Activated CD8-positive, alpha-beta T cell treated with anti-CD3 and anti-CD28 coated beads for 36 hours (primary cell): ENCODE measurements at regions not wholly inside any gene's neighbourhood (a gene's known extent, or its start where the extent isn't known, plus 50 kb on each side); places are given as distances from the start of the nearest gene placed in this dataset.

Source experiments
- ATAC-seq: fragments of 200-7000 bp; cut with Tn5 transposase; one replicate; pipeline ENCODE4 v1.10.0; 2021; ENCODE audit warnings: mild to moderate bottlenecking, moderate library complexity
- CTCF ChIA-PET: fragments of 350-600 bp; sonication (Branson Sonifier 250); formaldehyde crosslinking; loops from one replicate; lab custom pipeline; 2021; ENCODE audit warnings: antibody characterized with exemption; lab: Charles Lee
- POLR2A ChIA-PET: fragments of 350-600 bp; sonication (Branson Sonifier 250); formaldehyde crosslinking; loops from one replicate; lab custom pipeline; 2021; ENCODE audit warnings: antibody characterized with exemption; lab: Charles Lee
- DNase-seq: peaks from one replicate; pipeline ENCODE4 v3.0.0-alpha.2; 2020
- H3K27ac Mint-ChIP-seq: one replicate; pipeline ENCODE4 v1.8.0; 2021; ENCODE audit warnings: mild to moderate bottlenecking, mixed read lengths
- H3K27me3 Mint-ChIP-seq: one replicate; pipeline ENCODE4 v1.8.0; 2021; ENCODE audit warnings: mixed read lengths
- H3K36me3 Mint-ChIP-seq: one replicate; pipeline ENCODE4 v1.8.0; 2021; ENCODE audit warnings: low read depth, mixed read lengths
- H3K4me1 Mint-ChIP-seq: one replicate; pipeline ENCODE4 v1.8.0; 2021; ENCODE audit warnings: low read depth, mixed read lengths
- H3K4me3 Mint-ChIP-seq: one replicate; pipeline ENCODE4 v1.8.0; 2021; ENCODE audit warnings: mild to moderate bottlenecking, moderate library complexity, mixed read lengths
- H3K9me3 Mint-ChIP-seq: one replicate; pipeline ENCODE4 v1.8.0; 2021; ENCODE audit warnings: mixed read lengths
- intact Hi-C: fragments of 100-400 bp; cut with micrococcal nuclease; formaldehyde crosslinking; loops from one replicate; pipeline ENCODE4 v1.10.0; 2022
- TF ChIP-seq, protein P1 (sequence below): fragments of 200-600 bp; IDR thresholded peaks from one replicate; pipeline ENCODE4 v1.8.0; 2022; ENCODE audit warnings: antibody characterized with exemption, mild to moderate bottlenecking

DNA sequence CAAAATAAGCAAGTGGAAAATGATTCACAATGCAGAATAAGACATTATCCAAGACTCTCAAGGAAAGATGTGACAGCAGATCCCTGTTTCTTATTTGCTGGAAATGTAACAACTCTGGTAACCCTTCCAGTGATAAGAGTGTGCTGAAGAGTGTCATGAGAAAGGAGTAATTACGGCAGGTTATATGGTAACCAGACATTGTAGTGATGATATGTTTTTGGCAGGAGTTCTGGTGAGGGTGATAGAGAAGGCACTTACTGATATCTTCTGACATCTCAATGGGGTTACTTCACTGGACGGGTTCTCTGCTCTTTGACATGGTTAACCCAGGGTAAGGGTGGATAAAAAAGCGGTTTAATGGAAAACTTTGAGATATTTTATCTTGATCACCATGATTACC is 1270.9 kb downstream of the CDH11 start:
- H3K27me3 Mint-ChIP-seq, result no peaks in the 10 kb centered on the region
- intact Hi-C loops, result no loop called here
- TF ChIP-seq, protein P1, sequence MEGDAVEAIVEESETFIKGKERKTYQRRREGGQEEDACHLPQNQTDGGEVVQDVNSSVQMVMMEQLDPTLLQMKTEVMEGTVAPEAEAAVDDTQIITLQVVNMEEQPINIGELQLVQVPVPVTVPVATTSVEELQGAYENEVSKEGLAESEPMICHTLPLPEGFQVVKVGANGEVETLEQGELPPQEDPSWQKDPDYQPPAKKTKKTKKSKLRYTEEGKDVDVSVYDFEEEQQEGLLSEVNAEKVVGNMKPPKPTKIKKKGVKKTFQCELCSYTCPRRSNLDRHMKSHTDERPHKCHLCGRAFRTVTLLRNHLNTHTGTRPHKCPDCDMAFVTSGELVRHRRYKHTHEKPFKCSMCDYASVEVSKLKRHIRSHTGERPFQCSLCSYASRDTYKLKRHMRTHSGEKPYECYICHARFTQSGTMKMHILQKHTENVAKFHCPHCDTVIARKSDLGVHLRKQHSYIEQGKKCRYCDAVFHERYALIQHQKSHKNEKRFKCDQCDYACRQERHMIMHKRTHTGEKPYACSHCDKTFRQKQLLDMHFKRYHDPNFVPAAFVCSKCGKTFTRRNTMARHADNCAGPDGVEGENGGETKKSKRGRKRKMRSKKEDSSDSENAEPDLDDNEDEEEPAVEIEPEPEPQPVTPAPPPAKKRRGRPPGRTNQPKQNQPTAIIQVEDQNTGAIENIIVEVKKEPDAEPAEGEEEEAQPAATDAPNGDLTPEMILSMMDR, result no peak
- ChIA-PET POLR2A (no interaction called here), CTCF (no interaction called here)
- peaks cover 23% of the 10 kb centered on the region for H3K9me3 Mint-ChIP-seq
- ATAC-seq (no peak), DNase-seq (no peak)
- H3K36me3 Mint-ChIP-seq, result no peaks in the 10 kb centered on the region
- H3K4me1 Mint-ChIP-seq, result no peaks in the 10 kb centered on the region
- no peak overlapping the region for H3K27ac Mint-ChIP-seq
- H3K4me3 Mint-ChIP-seq, result no peak overlapping the region

DNA sequence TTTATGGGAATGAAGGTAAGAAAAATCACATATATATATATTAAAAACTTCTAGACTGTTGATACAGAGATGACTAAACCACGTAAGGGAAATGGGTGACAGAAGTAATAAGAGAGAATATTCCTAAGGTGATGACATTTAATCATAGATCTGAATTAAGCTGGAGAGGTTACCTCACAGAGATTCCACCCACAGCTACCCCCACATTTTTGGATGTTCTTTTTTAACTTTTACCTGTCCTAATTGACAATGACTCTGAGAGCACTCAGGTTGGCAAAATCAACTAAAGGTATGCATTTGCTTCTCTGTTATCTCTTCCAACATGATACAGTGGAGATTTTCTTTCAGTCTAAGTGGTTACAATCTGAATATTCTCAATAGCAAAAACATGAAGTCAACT is 1280.6 kb downstream of the CDH11 start:
- H3K27me3 Mint-ChIP-seq, result no peaks in the 10 kb centered on the region
- peaks cover 34% of the 10 kb centered on the region for H3K9me3 Mint-ChIP-seq
- H3K27ac Mint-ChIP-seq, result no peak overlapping the region
- intact Hi-C loops, result no loop called here
- CTCF ChIA-PET, result no interaction called here
- DNase-seq, result no peak
- H3K4me3 Mint-ChIP-seq, result no peak overlapping the region
- no peaks in the 10 kb centered on the region for H3K36me3 Mint-ChIP-seq
- no peaks in the 10 kb centered on the region for H3K4me1 Mint-ChIP-seq
- TF ChIP-seq, protein P1, result no peak
- POLR2A ChIA-PET, result no interaction called here
- no peak for ATAC-seq

DNA sequence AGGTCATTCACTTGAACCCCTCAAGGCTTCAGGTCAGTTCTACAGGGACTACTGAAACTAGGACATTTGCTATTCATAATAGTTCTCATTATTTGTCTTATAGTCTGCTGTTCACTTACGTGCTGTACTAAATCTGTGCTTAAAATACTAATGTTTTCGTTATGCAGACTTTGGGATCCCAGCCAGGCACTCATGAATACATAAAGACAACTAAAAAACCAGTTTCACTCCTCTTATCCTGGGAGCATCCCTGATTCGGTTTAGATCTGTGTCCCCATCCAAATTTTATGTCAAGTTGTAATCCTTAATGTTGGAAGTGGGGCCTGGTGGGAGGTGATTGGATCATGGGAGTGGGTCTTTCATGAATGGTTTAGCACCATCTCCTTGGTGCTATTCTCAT is 1291.8 kb downstream of the CDH11 start:
- TF ChIP-seq, protein P1, result no peak
- Mint-ChIP-seq H3K36me3 (no peaks in the 10 kb centered on the region), H3K27ac (no peak overlapping the region), H3K9me3 (peaks cover 27% of the 10 kb centered on the region), H3K27me3 (no peaks in the 10 kb centered on the region), H3K4me1 (no peaks in the 10 kb centered on the region), H3K4me3 (no peak overlapping the region)
- ChIA-PET POLR2A (no interaction called here), CTCF (no interaction called here)
- no peak for DNase-seq
- intact Hi-C loops, result no loop called here
- ATAC-seq, result no peak

DNA sequence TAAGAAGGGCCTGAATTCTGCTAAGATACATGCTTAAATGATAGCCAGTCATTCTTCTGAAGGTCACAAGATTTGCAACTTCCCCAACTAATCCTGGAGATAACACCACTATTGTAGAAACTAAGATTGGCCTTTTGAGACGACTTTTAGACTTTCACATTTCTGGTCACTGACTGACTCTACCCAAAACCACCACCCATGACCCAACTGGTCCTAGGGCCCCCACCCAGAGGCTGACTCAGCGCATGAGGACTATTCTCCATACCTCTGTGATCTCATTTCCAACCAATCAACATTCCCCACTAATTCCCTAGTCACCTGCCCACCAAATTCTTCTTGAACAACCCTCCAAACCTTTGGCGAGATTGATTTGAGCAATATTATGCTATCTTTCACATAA is 1299.0 kb downstream of the CDH11 start:
- H3K9me3 Mint-ChIP-seq, result peaks cover 25% of the 10 kb centered on the region
- TF ChIP-seq, protein P1, result no peak
- ChIA-PET CTCF (no interaction called here), POLR2A (no interaction called here)
- no peaks in the 10 kb centered on the region for H3K4me1 Mint-ChIP-seq
- H3K27ac Mint-ChIP-seq, result no peak overlapping the region
- intact Hi-C loops, result no loop called here
- ATAC-seq (no peak), DNase-seq (no peak)
- H3K4me3 Mint-ChIP-seq, result no peak overlapping the region
- H3K36me3 Mint-ChIP-seq, result no peaks in the 10 kb centered on the region
- H3K27me3 Mint-ChIP-seq, result no peaks in the 10 kb centered on the region

DNA sequence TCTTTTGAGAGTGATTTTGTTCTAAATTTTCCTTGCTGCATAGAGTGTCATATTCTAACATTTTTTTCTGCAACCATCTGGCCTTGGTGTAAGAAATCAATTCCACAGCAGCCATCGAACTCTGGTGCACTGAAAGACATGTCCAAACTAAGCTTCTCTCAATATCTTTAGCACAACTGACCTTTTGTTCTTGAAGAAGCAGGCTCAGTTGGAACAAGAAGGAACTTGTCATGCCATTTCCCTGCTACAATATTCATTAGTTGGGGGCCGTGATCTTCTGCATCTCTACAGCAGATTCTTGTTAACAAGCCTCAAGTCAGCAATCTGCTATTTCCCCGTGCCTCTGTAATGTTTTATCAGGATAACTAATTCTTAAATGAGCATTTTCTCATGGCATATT is 1305.6 kb downstream of the CDH11 start:
- TF ChIP-seq, protein P1, result no peak
- intact Hi-C loops, result no loop called here
- no peak overlapping the region for H3K4me3 Mint-ChIP-seq
- H3K36me3 Mint-ChIP-seq, result no peaks in the 10 kb centered on the region
- H3K27ac Mint-ChIP-seq, result no peak overlapping the region
- no peaks in the 10 kb centered on the region for H3K4me1 Mint-ChIP-seq
- ChIA-PET POLR2A (no interaction called here), CTCF (no interaction called here)
- DNase-seq (no peak), ATAC-seq (no peak)
- H3K9me3 Mint-ChIP-seq, result peaks cover 21% of the 10 kb centered on the region
- H3K27me3 Mint-ChIP-seq, result no peaks in the 10 kb centered on the region
